Testis (tissue), 2 donors: ENCODE measurements at regions not wholly inside any gene's neighbourhood (a gene's known extent, or its start where the extent isn't known, plus 50 kb on each side); places are given as distances from the start of the nearest gene placed in this dataset.

Source experiments
- DNase-seq: peaks from one replicate; pipeline ENCODE4 v3.0.0-alpha.2; 2019
- H3K27ac ChIP-seq, 2 donors: fragments of 200-600 bp; sonication (generic); one replicate each; pipeline ENCODE4 v1.5.1; 2019
- H3K27me3 ChIP-seq: fragments of 200-600 bp; sonication (generic); one replicate; pipeline ENCODE4 v1.5.1; 2019
- H3K36me3 ChIP-seq: fragments of 200-600 bp; sonication (generic); one replicate; pipeline ENCODE4 v1.5.1; 2017; ENCODE audit warnings: low read depth; ENCODE audit errors: missing control alignments
- H3K4me1 ChIP-seq: fragments of 200-600 bp; sonication (generic); one replicate; pipeline ENCODE4 v1.5.1; 2019
- H3K4me3 ChIP-seq, 2 donors: fragments of 200-600 bp; sonication (generic); one replicate each; pipeline ENCODE4 v1.5.1; 2017 to 2019
- H3K9me3 ChIP-seq: fragments of 200-600 bp; sonication (generic); one replicate; pipeline ENCODE4 v1.5.1; 2017
- CTCF ChIP-seq, 3 experiments: fragments of 450-650 bp in 2 of 3; fragments of 200-600 bp in 1 of 3; sonication (generic) in 1 of 3; IDR thresholded peaks; one replicate each; pipeline ENCODE4 v1.5.1; 2016 to 2019; ENCODE audit warnings: antibody characterized with exemption in 3 of 3, mild to moderate bottlenecking in 2 of 3, moderate library complexity in 1 of 3
- POLR2A ChIP-seq: fragments of 450-650 bp; IDR thresholded peaks from one replicate; pipeline ENCODE4 v1.6.1; 2017; ENCODE audit warnings: antibody characterized with exemption, mild to moderate bottlenecking, moderate library complexity
- WGBS, 2 donors: methylation state at CpG; one replicate each; pipeline ENCODE4 v1.1.5; 2018; 5-methylcytosine and 5-hydroxymethylcytosine counted together
- intact Hi-C: fragments of 100-400 bp; cut with DNase I; formaldehyde crosslinking; loops from one replicate; pipeline ENCODE4 v1.15.1; 2023; ENCODE audit warnings: low total_unique reads

- Histone ChIP-seq H3K4me1 (peaks cover 12% of the 10 kb centered on the region), H3K36me3 (no peaks in the 10 kb centered on the region), H3K27ac (no peak overlapping the region), H3K9me3 (no peaks in the 10 kb centered on the region), H3K4me3 (no peak overlapping the region), H3K27me3 (no peaks in the 10 kb centered on the region)
- intact Hi-C loops, result no loop called here
- no peak for TF ChIP-seq POLR2A
- no peak for TF ChIP-seq CTCF (IDR thresholded peaks at IDR 0.05)
- DNase-seq, result no peak
- WGBS, 2 donors, result 86 to 92% methylated on average over 6 of the region's 6 CpGs
Observed at GRCh38 chr19:46953955-46954501, 65.6 kb upstream of the NPAS1 start.

- Histone ChIP-seq H3K4me3 (no peak overlapping the region), H3K27me3 (no peaks in the 10 kb centered on the region), H3K27ac (peak overlapping the region in 1 of 2 donors; percentile 15), H3K36me3 (no peaks in the 10 kb centered on the region), H3K4me1 (peaks cover 12% of the 10 kb centered on the region), H3K9me3 (no peaks in the 10 kb centered on the region)
- TF ChIP-seq POLR2A (no peak), CTCF (IDR thresholded peaks at IDR 0.05) (no peak)
- DNase-seq, result no peak
- intact Hi-C loops, result no loop called here
- WGBS, 2 donors, result 58 to 67% methylated on average over 7 of the region's 7 CpGs
Observed at GRCh38 chr19:46954502-46954992, 65.1 kb upstream of the NPAS1 start.

GRCh38 chr19:46954993-46955812 lies 64.4 kb upstream of the NPAS1 start:
- no peaks in the 10 kb centered on the region for H3K9me3 ChIP-seq
- no peak overlapping the region for H3K4me3 ChIP-seq
- TF ChIP-seq CTCF (IDR thresholded peaks at IDR 0.05), result no peak
- TF ChIP-seq POLR2A, result no peak
- intact Hi-C loops, result no loop called here
- 45 to 47% methylated on average over 10 of the region's 10 CpGs for WGBS, 2 donors
- no peaks in the 10 kb centered on the region for H3K27me3 ChIP-seq
- peaks cover 12% of the 10 kb centered on the region for H3K4me1 ChIP-seq
- peak; percentile 57 for DNase-seq
- H3K36me3 ChIP-seq, result no peaks in the 10 kb centered on the region
- H3K27ac ChIP-seq, result peak overlapping the region in 1 of 2 donors; percentile 15

GRCh38 chr19:46955813-46956371 lies 63.7 kb upstream of the NPAS1 start:
- no peak for TF ChIP-seq CTCF (IDR thresholded peaks at IDR 0.05)
- no peak for TF ChIP-seq POLR2A
- intact Hi-C loops, result no loop called here
- H3K36me3 ChIP-seq, result no peaks in the 10 kb centered on the region
- no peak overlapping the region for H3K4me3 ChIP-seq
- H3K27me3 ChIP-seq, result no peaks in the 10 kb centered on the region
- no peak overlapping the region for H3K27ac ChIP-seq
- no peak for DNase-seq
- peaks cover 12% of the 10 kb centered on the region for H3K4me1 ChIP-seq
- WGBS, 2 donors, result 83 to 85% methylated on average over 6 of the region's 6 CpGs
- no peaks in the 10 kb centered on the region for H3K9me3 ChIP-seq
